Left lung (tissue), 4 donors: ENCODE measurements at regions not wholly inside any gene's neighbourhood (a gene's known extent, or its start where the extent isn't known, plus 50 kb on each side); places are given as distances from the start of the nearest gene placed in this dataset.

Experiments used
- ATAC-seq: fragments of 200-7000 bp; cut with Tn5 transposase; one replicate; pipeline ENCODE4 v1.9.1; 2020; ENCODE audit warnings: moderate library complexity
- DNase-seq, 4 donors: peaks; one replicate each; pipeline ENCODE4 v3.0.0-alpha.2; 2013 to 2020
- H3K27ac ChIP-seq, 2 donors: fragments of 200-600 bp; sonication (generic) in 1 of 2; one replicate each; pipeline versions ENCODE4 v1.5.0 to v1.8.0; 2020 to 2021
- H3K27me3 ChIP-seq, 2 donors: fragments of 200-600 bp; sonication (generic) in 1 of 2; one replicate each; pipeline versions ENCODE4 v1.5.0 to v1.8.0; 2020 to 2021
- H3K36me3 ChIP-seq, 2 donors: fragments of 200-600 bp; sonication (generic) in 1 of 2; one replicate each; pipeline versions ENCODE4 v1.5.0 to v1.8.0; 2020 to 2021
- H3K4me1 ChIP-seq, 2 donors: fragments of 200-600 bp; one replicate each; pipeline ENCODE4 v1.8.0; 2021
- H3K4me3 ChIP-seq, 2 donors: fragments of 200-600 bp; sonication (generic) in 1 of 2; one replicate each; pipeline versions ENCODE4 v1.5.0 to v1.8.0; 2020 to 2021; ENCODE audit warnings: mild to moderate bottlenecking in 1 of 2
- H3K9me3 ChIP-seq, 2 donors: fragments of 200-600 bp; sonication (generic) in 1 of 2; one replicate each; pipeline versions ENCODE4 v1.5.0 to v1.8.0; 2020 to 2021
- CTCF ChIP-seq, 2 donors: fragments of 200-600 bp; sonication (generic) in 1 of 2; IDR thresholded peaks; one replicate each; pipeline versions ENCODE4 v1.5.0 to v1.8.0; 2021; ENCODE audit warnings: antibody characterized with exemption in 2 of 2
- intact Hi-C, 2 donors: fragments of 100-400 bp; cut with DNase I; formaldehyde crosslinking; loops; one replicate each; pipeline versions ENCODE4 v1.11.2 to v1.14.2; 2022
- donor health status: DM: no; HTN: yes; CAD: no.
- donor health status: DM: no; HTN: no; CAD: no.

- Histone ChIP-seq H3K27ac (no peak overlapping the region), H3K27me3 (no peaks in the 10 kb centered on the region), H3K4me1 (no peaks in the 10 kb centered on the region), H3K4me3 (no peak overlapping the region), H3K9me3 (peaks cover 0 to 18% of the 10 kb centered on the region in 2 donors), H3K36me3 (no peaks in the 10 kb centered on the region)
- ATAC-seq = no peak
- TF ChIP-seq CTCF (IDR thresholded peaks at IDR 0.05) = no peak
- DNase-seq = no peak
- intact Hi-C loops = no loop called here
Measured at GRCh38 chr10:109517748-109518147, 405.6 kb downstream of the XPNPEP1 start.

GRCh38 chr10:109504401-109504800 is 418.9 kb downstream of the XPNPEP1 start:
- intact Hi-C loops = no loop called here
- TF ChIP-seq CTCF (IDR thresholded peaks at IDR 0.05) = no peak
- no peak overlapping the region for H3K4me3 ChIP-seq
- H3K4me1 ChIP-seq = no peaks in the 10 kb centered on the region
- no peaks in the 10 kb centered on the region for H3K27me3 ChIP-seq
- peak in 1 of 4 donors; percentile 1 for DNase-seq
- no peak overlapping the region for H3K27ac ChIP-seq
- peaks cover 0 to 9% of the 10 kb centered on the region in 2 donors for H3K9me3 ChIP-seq
- H3K36me3 ChIP-seq = no peaks in the 10 kb centered on the region
- no peak for ATAC-seq

GRCh38 chr10:109487691-109488090 is 435.6 kb downstream of the XPNPEP1 start:
- intact Hi-C loops = no loop called here
- ATAC-seq (no peak), DNase-seq (no peak)
- no peak for TF ChIP-seq CTCF (IDR thresholded peaks at IDR 0.05)
- Histone ChIP-seq H3K4me1 (no peaks in the 10 kb centered on the region), H3K4me3 (no peak overlapping the region), H3K27ac (no peak overlapping the region), H3K27me3 (no peaks in the 10 kb centered on the region), H3K36me3 (no peaks in the 10 kb centered on the region), H3K9me3 (peaks cover 0 to 9% of the 10 kb centered on the region in 2 donors)

DNA sequence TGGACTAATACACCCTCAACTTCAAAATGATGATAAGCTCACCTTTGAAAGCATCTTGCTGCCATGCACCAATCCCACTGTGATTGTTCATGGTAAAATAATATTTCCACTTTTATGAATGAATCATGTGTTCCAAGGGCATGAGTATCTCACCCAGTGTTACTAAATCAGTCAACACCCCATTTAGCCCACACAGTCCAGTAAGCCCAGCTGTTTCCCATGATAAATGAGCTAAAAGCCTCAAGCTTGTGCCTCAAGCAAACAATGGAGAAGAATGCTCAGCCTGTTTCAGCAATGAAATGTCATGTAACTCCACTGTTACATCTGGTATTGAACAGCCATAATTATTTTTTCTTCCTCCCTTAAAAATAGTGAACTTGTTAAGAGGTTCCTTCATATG is 442.5 kb downstream of the XPNPEP1 start:
- Histone ChIP-seq H3K9me3 (no peaks in the 10 kb centered on the region), H3K4me3 (no peak overlapping the region)
- no peak for ATAC-seq

DNA sequence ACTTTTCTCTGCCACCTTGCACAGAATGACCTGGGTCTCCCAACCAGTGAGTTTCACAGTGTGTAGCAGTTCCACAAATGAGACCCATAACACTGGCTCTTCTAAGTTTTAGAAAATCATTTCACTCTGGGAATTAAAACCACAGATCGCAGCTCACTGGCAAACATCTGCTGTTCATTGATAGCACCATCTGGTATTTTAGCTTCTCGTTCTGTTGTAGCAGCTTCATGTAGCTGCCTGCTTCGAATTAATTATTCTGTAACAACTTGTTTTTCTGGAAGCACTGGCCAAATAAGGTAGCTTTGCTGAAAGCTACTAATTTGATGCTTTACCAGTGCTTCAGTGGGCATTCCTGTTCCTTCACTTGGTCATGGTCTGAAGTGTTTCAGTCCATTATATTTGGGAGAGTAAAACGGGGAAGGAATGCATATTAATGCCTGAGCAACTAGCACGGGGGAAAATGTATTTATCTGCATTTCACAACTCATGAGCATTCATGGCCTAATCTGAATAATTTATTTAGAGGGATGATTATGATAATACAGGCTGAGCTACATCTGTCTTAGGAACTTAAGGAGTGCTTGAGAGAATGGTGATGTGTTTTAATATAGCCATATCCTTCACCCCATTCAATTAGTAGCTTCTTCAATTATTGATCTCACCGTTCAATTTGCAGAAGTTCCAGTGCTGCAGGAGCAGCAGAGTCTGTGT is 447.4 kb downstream of the XPNPEP1 start:
- no peak for TF ChIP-seq CTCF (IDR thresholded peaks at IDR 0.05)
- Histone ChIP-seq H3K27ac (no peak overlapping the region), H3K27me3 (no peaks in the 10 kb centered on the region), H3K4me3 (no peak overlapping the region), H3K4me1 (no peaks in the 10 kb centered on the region), H3K9me3 (no peaks in the 10 kb centered on the region), H3K36me3 (no peaks in the 10 kb centered on the region)
- DNase-seq (no peak), ATAC-seq (no peak)
- intact Hi-C loops = no loop called here

More for the DNA sequence above, 442.5 kb downstream of the XPNPEP1 start:
- no peak for TF ChIP-seq CTCF (IDR thresholded peaks at IDR 0.05)
- intact Hi-C loops = no loop called here
- Histone ChIP-seq H3K36me3 (no peaks in the 10 kb centered on the region), H3K4me1 (no peaks in the 10 kb centered on the region), H3K27ac (no peak overlapping the region), H3K27me3 (no peaks in the 10 kb centered on the region)
- no peak for DNase-seq
